B cell (primary cell): ENCODE measurements at regions not wholly inside any gene's neighbourhood (a gene's known extent, or its start where the extent isn't known, plus 50 kb on each side); places are given as distances from the start of the nearest gene placed in this dataset.

ENCODE experiments used
- ATAC-seq: fragments of 200-7000 bp; cut with Tn5 transposase; one replicate; pipeline ENCODE4 v1.10.0; 2021; ENCODE audit warnings: low read depth, mild to moderate bottlenecking, moderate number of reproducible peaks, moderate library complexity
- CTCF ChIA-PET: fragments of 350-600 bp; sonication (Branson Sonifier 250); formaldehyde crosslinking; loops from one replicate; lab custom pipeline; 2021; ENCODE audit warnings: antibody characterized with exemption, inconsistent platforms; lab: Charles Lee
- POLR2A ChIA-PET: fragments of 350-600 bp; sonication (Branson Sonifier 250); formaldehyde crosslinking; loops from one replicate; lab custom pipeline; 2021; ENCODE audit warnings: antibody characterized with exemption; lab: Charles Lee
- DNase-seq: peaks from one replicate; pipeline ENCODE4 v3.0.0; 2013
- H2AFZ ChIP-seq: 2 replicates; pipeline ENCODE4 v1.6.1; 2012; ENCODE audit warnings: mild to moderate bottlenecking, low read depth, low read length; ENCODE audit not compliant: insufficient read depth, poor library complexity, severe bottlenecking
- H3K27ac ChIP-seq, 2 donors: 1 replicate in 1 of 2; 2 replicates in 1 of 2; pipeline ENCODE4 v1.5.1; 2012 to 2013; ENCODE audit warnings: low read length in 2 of 2, mild to moderate bottlenecking in 2 of 2, moderate library complexity in 1 of 2
- H3K27me3 ChIP-seq, 4 experiments: fragments of 200-600 bp in 1 of 4; sonication (generic) in 1 of 4; replicated peaks in 1 of 4; 1 replicate in 2 of 4; 2 replicates in 2 of 4; pipeline versions ENCODE4 v1.6.1 to v1.7.0; 2013 to 2016; ENCODE audit warnings: low read length in 3 of 4, mild to moderate bottlenecking in 2 of 4, mixed read lengths in 1 of 4, moderate library complexity in 1 of 4; ENCODE audit not compliant: insufficient read depth in 4 of 4, control insufficient read depth in 3 of 4; ENCODE audit errors: control extremely low read depth in 1 of 4
- H3K36me3 ChIP-seq, 2 experiments: replicated peaks in 1 of 2; 1 replicate in 1 of 2; 2 replicates in 1 of 2; pipeline versions ENCODE4 v1.6.1 to v1.7.1; 2013; ENCODE audit warnings: low read length in 1 of 2; ENCODE audit not compliant: insufficient read depth in 2 of 2, control insufficient read depth in 1 of 2; ENCODE audit errors: control extremely low read depth in 1 of 2, extremely low read depth in 1 of 2
- H3K4me1 ChIP-seq, 2 donors: fragments of 200-600 bp in 1 of 2; sonication (generic) in 1 of 2; 1 replicate in 1 of 2; 2 replicates in 1 of 2; pipeline versions ENCODE4 v1.5.1 to v1.6.1; 2013 to 2017; ENCODE audit warnings: low read length in 2 of 2; ENCODE audit not compliant: control insufficient read depth in 2 of 2, insufficient read depth in 2 of 2
- H3K4me2 ChIP-seq: replicated peaks from 2 replicates; pipeline ENCODE3; 2012; ENCODE audit warnings: mild to moderate bottlenecking, low read depth, low read length; ENCODE audit not compliant: poor library complexity, severe bottlenecking
- H3K4me3 ChIP-seq, 5 experiments: fragments of 200-600 bp in 1 of 5; sonication (generic) in 1 of 5; 1 replicate in 3 of 5; 2 replicates in 2 of 5; pipeline versions ENCODE4 v1.5.1 to v1.7.0; 2011 to 2016; ENCODE audit warnings: low read length in 4 of 5, mild to moderate bottlenecking in 4 of 5, low read depth in 2 of 5, control low read depth in 1 of 5, moderate library complexity in 1 of 5; ENCODE audit not compliant: insufficient read depth in 1 of 5; ENCODE audit errors: control extremely low read depth in 1 of 5, extremely low read depth in 1 of 5
- H3K79me2 ChIP-seq: fragments of 200-600 bp; sonication (generic); one replicate; pipeline ENCODE4 v1.6.0; 2016; ENCODE audit warnings: low read length; ENCODE audit not compliant: control insufficient read depth, insufficient read depth
- H3K9ac ChIP-seq: fragments of 200-600 bp; sonication (generic); 2 replicates; pipeline ENCODE4 v1.6.1; 2017; ENCODE audit warnings: mild to moderate bottlenecking, low read length, moderate library complexity
- H3K9me3 ChIP-seq, 3 donors: one replicate each; pipeline versions ENCODE4 v1.6.1 to v1.7.1; 2013; ENCODE audit warnings: low read length in 2 of 3; ENCODE audit not compliant: control insufficient read depth in 2 of 3, insufficient read depth in 1 of 3; ENCODE audit errors: control extremely low read depth in 1 of 3
- H4K20me1 ChIP-seq: 2 replicates; pipeline ENCODE4 v1.6.0; 2012; ENCODE audit warnings: mild to moderate bottlenecking, low read length; ENCODE audit not compliant: insufficient read depth, control insufficient read depth, poor library complexity, severe bottlenecking
- H3K27ac Mint-ChIP-seq: one replicate; pipeline ENCODE4 v1.8.0; 2021; ENCODE audit warnings: mixed read lengths
- H3K27me3 Mint-ChIP-seq: one replicate; pipeline ENCODE4 v1.8.0; 2021; ENCODE audit warnings: mixed read lengths
- H3K4me1 Mint-ChIP-seq: one replicate; pipeline ENCODE4 v1.8.0; 2021; ENCODE audit warnings: mixed read lengths
- H3K4me3 Mint-ChIP-seq: one replicate; pipeline ENCODE4 v1.8.0; 2021; ENCODE audit warnings: mixed read lengths
- H3K9me3 Mint-ChIP-seq: one replicate; pipeline ENCODE4 v1.8.0; 2022; ENCODE audit warnings: mixed read lengths; ENCODE audit not compliant: insufficient read depth
- EZH2 ChIP-seq: IDR thresholded peaks from 2 replicates; pipeline ENCODE4 v1.6.1; 2012; ENCODE audit warnings: borderline replicate concordance, low read depth, mild to moderate bottlenecking, moderate library complexity, low read length; ENCODE audit not compliant: insufficient read depth, poor library complexity, severe bottlenecking
- WGBS: methylation state at CpG from one replicate; pipeline ENCODE4 v1.1.5; 2013; ENCODE audit warnings: missing lambda C conversion rate; ENCODE audit not compliant: insufficient coverage; 5-methylcytosine and 5-hydroxymethylcytosine counted together
- intact Hi-C: fragments of 100-400 bp; cut with micrococcal nuclease; formaldehyde crosslinking; loops from one replicate; pipeline ENCODE4 v1.10.0; 2022
- TF ChIP-seq, protein P1 (sequence below): fragments of 200-600 bp; IDR thresholded peaks from one replicate; pipeline ENCODE4 v1.8.0; 2022; ENCODE audit warnings: antibody characterized with exemption, mild to moderate bottlenecking

DNA sequence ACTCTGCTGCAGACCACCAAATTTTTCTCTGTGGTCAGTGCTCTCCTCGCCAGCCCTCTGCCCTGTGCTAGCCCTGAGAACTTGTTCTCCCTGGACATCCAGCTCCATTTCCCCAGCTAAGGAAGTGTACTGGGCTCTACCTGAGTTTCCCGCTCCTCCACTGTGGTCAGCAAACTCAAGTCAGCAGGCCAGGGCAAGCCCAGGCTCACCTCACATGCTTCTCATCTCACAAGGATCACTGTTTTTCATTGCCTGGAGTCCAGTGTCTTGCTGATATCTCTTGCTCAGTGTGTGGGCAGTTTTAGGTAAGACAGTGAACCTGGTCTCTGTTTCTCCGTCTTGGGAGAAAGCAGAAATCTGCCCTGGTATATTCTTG is 201.4 kb downstream of the FOXO1 start:
- Mint-ChIP-seq H3K27me3 (no peaks in the 10 kb centered on the region), H3K4me3 (peak overlapping the region; percentile 4), H3K4me1 (peaks cover 25% of the 10 kb centered on the region), H3K27ac (no peak overlapping the region), H3K9me3 (no peaks in the 10 kb centered on the region)
- Histone ChIP-seq H3K27me3 (no peaks in the 10 kb centered on the region), H3K9me3 (peaks cover 0 to 7% (median 0%) of the 10 kb centered on the region in 3 donors), H3K9ac (no peak overlapping the region), H2AFZ (no peak overlapping the region), H3K4me2 (no peak overlapping the region), H3K4me1 (peaks cover 14% of the 10 kb centered on the region in 2 donors), H3K79me2 (peaks cover 7% of the 10 kb centered on the region), H3K36me3 (no peaks in the 10 kb centered on the region), H3K27ac (no peak overlapping the region), H3K4me3 (no peak overlapping the region), H4K20me1 (no peaks in the 10 kb centered on the region)
- no peak for DNase-seq
- TF ChIP-seq EZH2 = no peak
- TF ChIP-seq, protein P1, sequence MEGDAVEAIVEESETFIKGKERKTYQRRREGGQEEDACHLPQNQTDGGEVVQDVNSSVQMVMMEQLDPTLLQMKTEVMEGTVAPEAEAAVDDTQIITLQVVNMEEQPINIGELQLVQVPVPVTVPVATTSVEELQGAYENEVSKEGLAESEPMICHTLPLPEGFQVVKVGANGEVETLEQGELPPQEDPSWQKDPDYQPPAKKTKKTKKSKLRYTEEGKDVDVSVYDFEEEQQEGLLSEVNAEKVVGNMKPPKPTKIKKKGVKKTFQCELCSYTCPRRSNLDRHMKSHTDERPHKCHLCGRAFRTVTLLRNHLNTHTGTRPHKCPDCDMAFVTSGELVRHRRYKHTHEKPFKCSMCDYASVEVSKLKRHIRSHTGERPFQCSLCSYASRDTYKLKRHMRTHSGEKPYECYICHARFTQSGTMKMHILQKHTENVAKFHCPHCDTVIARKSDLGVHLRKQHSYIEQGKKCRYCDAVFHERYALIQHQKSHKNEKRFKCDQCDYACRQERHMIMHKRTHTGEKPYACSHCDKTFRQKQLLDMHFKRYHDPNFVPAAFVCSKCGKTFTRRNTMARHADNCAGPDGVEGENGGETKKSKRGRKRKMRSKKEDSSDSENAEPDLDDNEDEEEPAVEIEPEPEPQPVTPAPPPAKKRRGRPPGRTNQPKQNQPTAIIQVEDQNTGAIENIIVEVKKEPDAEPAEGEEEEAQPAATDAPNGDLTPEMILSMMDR = no peak
- ChIA-PET CTCF (interaction anchor here (0.5 to 1.0 kb wide), 3 partner anchors 15 to 46 kb away, joined by 3 to 4 read pairs (median 3); no protein-coding TSS in a partner anchor), POLR2A (no interaction called here)
- intact Hi-C loops = no loop called here
- 97% methylated on average over 3 of the region's 3 CpGs for WGBS
- ATAC-seq = no peak

DNA sequence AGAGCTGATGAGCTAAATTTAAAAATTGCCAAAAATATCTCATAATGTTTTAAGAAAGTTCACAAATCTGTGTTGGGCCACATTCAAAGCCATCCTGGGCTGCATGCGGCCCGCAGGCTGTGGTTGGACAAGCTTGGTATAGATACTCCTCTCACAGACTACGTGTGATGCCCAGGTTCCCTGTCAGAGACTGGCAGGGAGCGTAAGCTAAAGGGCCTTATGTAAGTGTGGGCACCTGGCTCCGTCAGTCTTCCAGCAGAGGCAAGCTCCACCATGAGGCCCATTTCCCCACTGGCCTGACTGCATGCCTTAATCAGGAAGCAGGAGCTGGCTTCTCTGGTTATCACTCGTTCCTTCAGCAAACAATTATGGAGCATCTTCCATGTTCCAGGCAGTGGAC is 200.2 kb downstream of the FOXO1 start:
- H3K4me1 Mint-ChIP-seq = peaks cover 28% of the 10 kb centered on the region
- Histone ChIP-seq H3K4me3 (no peak overlapping the region), H3K9ac (no peak overlapping the region), H3K4me2 (no peak overlapping the region), H3K27me3 (no peaks in the 10 kb centered on the region), H3K79me2 (peaks cover 7% of the 10 kb centered on the region), H3K36me3 (no peaks in the 10 kb centered on the region), H3K4me1 (peaks cover 14% of the 10 kb centered on the region in 2 donors), H3K9me3 (peaks cover 0 to 10% (median 0%) of the 10 kb centered on the region in 3 donors), H2AFZ (no peak overlapping the region), H3K27ac (no peak overlapping the region), H4K20me1 (no peaks in the 10 kb centered on the region)
- no peak for ATAC-seq
- no peak for DNase-seq
- H3K4me3 Mint-ChIP-seq = no peak overlapping the region
- ChIA-PET POLR2A (no interaction called here), CTCF (interaction anchor here (0.5 kb wide), 1 partner anchor 227 kb away, joined by 3 read pairs; no protein-coding TSS in a partner anchor)
- no peaks in the 10 kb centered on the region for H3K27me3 Mint-ChIP-seq
- H3K27ac Mint-ChIP-seq = no peak overlapping the region
- TF ChIP-seq EZH2 = no peak
- TF ChIP-seq, protein P1 = no peak
- WGBS = 89% methylated on average over 6 of the region's 6 CpGs
- intact Hi-C loops = no loop called here
- H3K9me3 Mint-ChIP-seq = no peaks in the 10 kb centered on the region
